ENCODE measurements at regions not wholly inside any gene's neighbourhood (a gene's known extent, or its start where the extent isn't known, plus 50 kb on each side); places are given as distances from the start of the nearest gene placed in this dataset.

- TF ChIP-seq CTCF (IDR thresholded peaks at IDR 0.05; ENCODE audit: extremely low read depth in 1 of 2, insufficient read depth in 1 of 2, low read depth in 1 of 2, low read length in 2 of 2) (no peak), EZH2 (IDR thresholded peaks at IDR 0.05; ENCODE audit: borderline replicate concordance, low read depth, low read length, severe bottlenecking) (no peak), POLR2A (IDR thresholded peaks at IDR 0.05; ENCODE audit: low read depth, low read length) (no peak), POLR2AphosphoS5 (IDR thresholded peaks at IDR 0.05; ENCODE audit: insufficient read depth, low read depth, low read length) (no peak), MAX (IDR thresholded peaks at IDR 0.05; ENCODE audit: insufficient read depth, insufficient read length) (no peak)
Measured at GRCh38 chr10:62599161-62599560, 205.4 kb upstream of the ADO start.
